ENCODE measurements at regions not wholly inside any gene's neighbourhood (a gene's known extent, or its start where the extent isn't known, plus 50 kb on each side); places are given as distances from the start of the nearest gene placed in this dataset.

- DNase-seq (ENCODE audit: low spot score) (no peak), ATAC-seq (ENCODE audit: low FRiP score) (no peak)
- no peak for TF ChIP-seq CTCF (IDR thresholded peaks at IDR 0.05)
Measured at GRCh38 chr9:80222466-80223169, 650.9 kb downstream of the TLE4 start.

- DNase-seq (ENCODE audit: low spot score) (no peak), ATAC-seq (ENCODE audit: low FRiP score) (no peak)
- TF ChIP-seq CTCF (IDR thresholded peaks at IDR 0.05): no peak
Measured at GRCh38 chr9:80218328-80218727, 646.6 kb downstream of the TLE4 start.

GRCh38 chr9:80213613-80214012, 641.8 kb downstream of the TLE4 start:
- no peak for DNase-seq (ENCODE audit: low spot score)
- TF ChIP-seq CTCF (IDR thresholded peaks at IDR 0.05): no peak
- ATAC-seq (ENCODE audit: low FRiP score): no peak

GRCh38 chr9:80208696-80209095, 636.9 kb downstream of the TLE4 start:
- no peak for TF ChIP-seq CTCF (IDR thresholded peaks at IDR 0.05)
- ATAC-seq (ENCODE audit: low FRiP score) (no peak), DNase-seq (ENCODE audit: low spot score) (no peak)

DNA sequence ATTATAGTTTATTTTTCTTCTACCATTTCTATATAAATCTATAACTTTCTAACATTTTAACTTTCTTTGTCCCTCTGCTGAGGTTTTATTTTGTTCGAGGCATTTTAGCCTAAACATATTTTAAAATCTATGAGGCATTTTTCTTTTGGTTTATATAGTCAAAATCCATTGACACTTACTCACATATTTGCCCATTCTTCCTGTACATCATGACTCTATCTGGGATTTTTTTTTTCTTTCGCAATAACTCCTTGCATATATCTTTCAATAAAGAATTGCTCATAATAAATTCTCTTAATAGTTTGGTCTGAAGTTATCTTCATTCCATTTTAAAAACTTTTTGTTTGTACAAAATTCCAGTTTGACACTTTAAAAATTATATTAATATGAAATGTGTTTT, 632.3 kb downstream of the TLE4 start:
- ATAC-seq (ENCODE audit: low FRiP score) (no peak), DNase-seq (ENCODE audit: low spot score) (no peak)
- TF ChIP-seq CTCF (IDR thresholded peaks at IDR 0.05): no peak

- TF ChIP-seq CTCF (IDR thresholded peaks at IDR 0.05): no peak
- ATAC-seq (ENCODE audit: low FRiP score) (no peak), DNase-seq (ENCODE audit: low spot score) (no peak)
Measured at GRCh38 chr9:80197661-80198060, 625.9 kb downstream of the TLE4 start.

DNA sequence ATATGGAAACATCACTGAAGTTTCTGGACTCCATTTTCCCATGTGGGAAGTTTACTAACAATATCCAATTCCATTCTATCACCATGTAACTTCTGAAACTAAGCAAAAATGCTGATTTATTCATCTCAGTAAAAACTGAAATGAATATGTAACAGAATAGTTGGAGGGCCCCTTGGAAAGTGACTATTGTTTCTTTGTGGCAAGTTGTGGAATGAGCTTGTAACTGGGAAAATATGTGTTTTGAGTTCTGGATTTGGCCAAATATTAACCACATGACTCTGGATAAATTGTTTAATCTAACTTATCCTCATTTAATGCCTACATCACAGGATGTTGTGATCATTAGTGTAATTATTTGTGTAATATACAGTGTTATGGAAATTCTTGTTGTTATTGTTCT, 619.3 kb downstream of the TLE4 start:
- no peak for TF ChIP-seq CTCF (IDR thresholded peaks at IDR 0.05)
- no peak for DNase-seq (ENCODE audit: low spot score)
- ATAC-seq (ENCODE audit: low FRiP score): no peak
